SH-SY5Y (cell line): ENCODE measurements at regions not wholly inside any gene's neighbourhood (a gene's known extent, or its start where the extent isn't known, plus 50 kb on each side); places are given as distances from the start of the nearest gene placed in this dataset.

Source experiments
- GATA2 ChIP-seq: IDR thresholded peaks from 2 replicates; pipeline ENCODE4 v1.6.1; 2011; ENCODE audit warnings: mild to moderate bottlenecking, low read depth, low read length
- GATA3 ChIP-seq: IDR thresholded peaks from 2 replicates; pipeline ENCODE4 v1.6.1; 2011; ENCODE audit warnings: low read depth, mild to moderate bottlenecking, low read length, moderate library complexity

GRCh38 chr21:18782721-18783120 lies 379.1 kb upstream of the TMPRSS15 start:
- no peak for TF ChIP-seq GATA2
- TF ChIP-seq GATA3: no peak
